HEK293 (cell line): ENCODE measurements at regions not wholly inside any gene's neighbourhood (a gene's known extent, or its start where the extent isn't known, plus 50 kb on each side); places are given as distances from the start of the nearest gene placed in this dataset.

Experiments used
- CTCF ChIA-PET: fragments of 350-600 bp; formaldehyde crosslinking; extraction: SDS; loops from one replicate; lab custom pipeline; 2021; ENCODE audit warnings: antibody characterized with exemption; lab: Yijun Ruan, JAX
- POLR2A ChIA-PET: fragments of 300-600 bp; formaldehyde crosslinking; extraction: SDS; loops from one replicate; lab custom pipeline; 2020; ENCODE audit warnings: antibody characterized with exemption, inconsistent platforms; lab: Yijun Ruan, JAX
- H3K27ac ChIP-seq: fragments of 200-500 bp; sonication (Bioruptor generic); 2 replicates; pipeline ENCODE4 v1.5.1; 2014; ENCODE audit warnings: low read depth, low read length, control low read depth, inconsistent platforms; ENCODE audit errors: extremely low read depth
- H3K36me3 ChIP-seq, 2 experiments: fragments of 200-500 bp in 1 of 2; sonication (Bioruptor generic) in 1 of 2; 1 replicate in 1 of 2; 2 replicates in 1 of 2; pipeline ENCODE4 v1.5.1; 2014 to 2017; ENCODE audit warnings: inconsistent platforms in 2 of 2, low read length in 2 of 2; ENCODE audit not compliant: control insufficient read depth in 2 of 2, insufficient read depth in 1 of 2
- H3K4me1 ChIP-seq: fragments of 200-500 bp; sonication (Bioruptor generic); 2 replicates; pipeline ENCODE4 v1.5.1; 2014; ENCODE audit warnings: mild to moderate bottlenecking, low read length, inconsistent platforms; ENCODE audit not compliant: control insufficient read depth, insufficient read depth
- H3K4me3 ChIP-seq: 2 replicates; pipeline ENCODE4 v1.5.1; 2011; ENCODE audit warnings: low read depth, mild to moderate bottlenecking, control low read depth, low read length, moderate library complexity
- H3K9me3 ChIP-seq: fragments of 200-500 bp; sonication (Bioruptor generic); 2 replicates; pipeline ENCODE4 v1.5.1; 2014; ENCODE audit warnings: low read depth, low read length, inconsistent platforms; ENCODE audit not compliant: control insufficient read depth, insufficient read depth
- HIC1 ChIP-seq: fragments of 450-650 bp; formaldehyde crosslinking; IDR thresholded peaks from 2 replicates; pipeline ENCODE4 v1.5.1; 2016; ENCODE audit warnings: missing biosample characterization, missing genetic modification characterization
- MEIS1 ChIP-seq: sonication (generic); formaldehyde crosslinking; IDR thresholded peaks from 2 replicates; pipeline ENCODE4 v1.8.1; 2022; ENCODE audit warnings: missing genetic modification reagents, mild to moderate bottlenecking, borderline replicate concordance
- PATZ1 ChIP-seq: fragments of 450-650 bp; formaldehyde crosslinking; IDR thresholded peaks from 2 replicates; pipeline ENCODE4 v1.5.1; 2016; ENCODE audit warnings: missing biosample characterization, missing genetic modification characterization
- TRIM28 ChIP-seq: IDR thresholded peaks from 2 replicates; pipeline ENCODE4 v1.6.1; 2011; ENCODE audit warnings: low read length, control low read depth, borderline replicate concordance
- ZBTB1 ChIP-seq: fragments of 450-650 bp; formaldehyde crosslinking; IDR thresholded peaks from 2 replicates; pipeline ENCODE4 v1.5.1; 2016; ENCODE audit warnings: missing biosample characterization, missing genetic modification characterization
- ZNF221 ChIP-seq: fragments of 450-650 bp; formaldehyde crosslinking; IDR thresholded peaks from 2 replicates; pipeline ENCODE4 v1.5.1; 2017; ENCODE audit warnings: missing biosample characterization, missing genetic modification characterization, borderline replicate concordance
- ZNF302 ChIP-seq: fragments of 450-650 bp; formaldehyde crosslinking; IDR thresholded peaks from 2 replicates; pipeline ENCODE4 v1.5.1; 2016; ENCODE audit warnings: missing biosample characterization, missing genetic modification characterization, low read depth
- ZNF391 ChIP-seq: fragments of 450-650 bp; formaldehyde crosslinking; IDR thresholded peaks from 2 replicates; pipeline ENCODE4 v1.5.1; 2016; ENCODE audit warnings: low read depth, missing biosample characterization, missing genetic modification characterization, borderline replicate concordance
- ZNF521 ChIP-seq: fragments of 450-650 bp; formaldehyde crosslinking; IDR thresholded peaks from 2 replicates; pipeline ENCODE4 v1.5.1; 2017; ENCODE audit warnings: missing biosample characterization, mild to moderate bottlenecking, missing genetic modification characterization
- ZNF555 ChIP-seq: fragments of 450-650 bp; formaldehyde crosslinking; conservative IDR thresholded peaks from 2 replicates; pipeline ENCODE4 v1.5.1; 2017; ENCODE audit warnings: missing biosample characterization, mild to moderate bottlenecking, missing genetic modification characterization, inconsistent platforms
- ZNF664 ChIP-seq: fragments of 450-650 bp; formaldehyde crosslinking; IDR thresholded peaks from 2 replicates; pipeline ENCODE4 v1.5.1; 2016; ENCODE audit warnings: missing biosample characterization, missing genetic modification characterization
- ZNF707 ChIP-seq: fragments of 450-650 bp; formaldehyde crosslinking; IDR thresholded peaks from 2 replicates; pipeline ENCODE4 v1.5.1; 2016; ENCODE audit warnings: missing biosample characterization, missing genetic modification characterization
- ZNF843 ChIP-seq: fragments of 450-650 bp; formaldehyde crosslinking; IDR thresholded peaks from 2 replicates; pipeline ENCODE4 v1.5.1; 2016; ENCODE audit warnings: missing biosample characterization, missing genetic modification characterization
- TF ChIP-seq, protein P1 (sequence below): fragments of 450-650 bp; formaldehyde crosslinking; IDR thresholded peaks from 2 replicates; pipeline ENCODE4 v1.5.1; 2016; ENCODE audit warnings: missing biosample characterization, missing genetic modification characterization
- TF ChIP-seq, protein P2 (sequence below): fragments of 450-650 bp; formaldehyde crosslinking; IDR thresholded peaks from 2 replicates; pipeline ENCODE4 v1.5.1; 2016; ENCODE audit warnings: missing biosample characterization, missing genetic modification characterization, low read depth

DNA sequence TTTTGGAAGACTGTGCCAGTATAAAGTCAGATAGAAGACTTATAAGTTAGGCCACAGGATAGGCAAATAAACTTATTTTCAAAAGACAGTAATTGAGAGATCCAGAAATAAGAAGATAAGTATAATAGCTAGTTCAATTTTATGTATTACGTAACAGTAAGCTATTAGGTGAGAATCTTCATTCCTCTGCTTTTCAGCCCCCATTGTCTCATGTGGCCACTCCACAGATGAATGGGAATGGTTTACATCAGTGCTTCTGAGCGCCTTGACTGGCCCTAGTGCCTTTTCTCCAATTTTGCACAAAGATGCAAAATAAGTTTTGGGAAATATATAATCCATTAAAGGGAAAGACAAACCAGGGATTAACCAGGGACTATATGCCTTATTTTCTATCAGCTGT is 550.5 kb downstream of the MMUT start (continued):
- TF ChIP-seq ZNF843 (tag by site-specific recombination): no peak

DNA sequence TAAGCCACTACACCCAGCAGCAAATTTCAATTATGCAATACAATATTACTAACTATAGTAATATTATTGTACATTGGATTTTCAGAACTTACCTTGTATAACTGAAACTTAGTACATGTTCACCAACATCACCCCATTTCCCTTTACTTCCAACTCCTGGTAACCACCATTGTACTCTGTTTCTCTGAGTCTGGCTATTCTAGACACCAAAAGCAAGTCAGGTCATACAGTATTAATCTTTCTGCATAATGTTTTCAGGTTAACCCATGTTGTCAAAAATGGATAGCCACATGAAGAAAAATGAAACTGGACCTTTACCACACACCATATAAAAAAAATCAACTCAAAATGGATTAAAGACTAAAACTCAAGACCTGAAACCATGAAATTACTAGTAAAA is 558.2 kb downstream of the MMUT start:
- Histone ChIP-seq H3K27ac (no peak overlapping the region), H3K36me3 (no peaks in the 10 kb centered on the region), H3K9me3 (no peaks in the 10 kb centered on the region), H3K4me1 (no peaks in the 10 kb centered on the region), H3K4me3 (no peak overlapping the region)
- ChIA-PET CTCF (no interaction called here), POLR2A (no interaction called here)
- TF ChIP-seq ZNF707 (tag by site-specific recombination): no peak
- TF ChIP-seq, protein P1, sequence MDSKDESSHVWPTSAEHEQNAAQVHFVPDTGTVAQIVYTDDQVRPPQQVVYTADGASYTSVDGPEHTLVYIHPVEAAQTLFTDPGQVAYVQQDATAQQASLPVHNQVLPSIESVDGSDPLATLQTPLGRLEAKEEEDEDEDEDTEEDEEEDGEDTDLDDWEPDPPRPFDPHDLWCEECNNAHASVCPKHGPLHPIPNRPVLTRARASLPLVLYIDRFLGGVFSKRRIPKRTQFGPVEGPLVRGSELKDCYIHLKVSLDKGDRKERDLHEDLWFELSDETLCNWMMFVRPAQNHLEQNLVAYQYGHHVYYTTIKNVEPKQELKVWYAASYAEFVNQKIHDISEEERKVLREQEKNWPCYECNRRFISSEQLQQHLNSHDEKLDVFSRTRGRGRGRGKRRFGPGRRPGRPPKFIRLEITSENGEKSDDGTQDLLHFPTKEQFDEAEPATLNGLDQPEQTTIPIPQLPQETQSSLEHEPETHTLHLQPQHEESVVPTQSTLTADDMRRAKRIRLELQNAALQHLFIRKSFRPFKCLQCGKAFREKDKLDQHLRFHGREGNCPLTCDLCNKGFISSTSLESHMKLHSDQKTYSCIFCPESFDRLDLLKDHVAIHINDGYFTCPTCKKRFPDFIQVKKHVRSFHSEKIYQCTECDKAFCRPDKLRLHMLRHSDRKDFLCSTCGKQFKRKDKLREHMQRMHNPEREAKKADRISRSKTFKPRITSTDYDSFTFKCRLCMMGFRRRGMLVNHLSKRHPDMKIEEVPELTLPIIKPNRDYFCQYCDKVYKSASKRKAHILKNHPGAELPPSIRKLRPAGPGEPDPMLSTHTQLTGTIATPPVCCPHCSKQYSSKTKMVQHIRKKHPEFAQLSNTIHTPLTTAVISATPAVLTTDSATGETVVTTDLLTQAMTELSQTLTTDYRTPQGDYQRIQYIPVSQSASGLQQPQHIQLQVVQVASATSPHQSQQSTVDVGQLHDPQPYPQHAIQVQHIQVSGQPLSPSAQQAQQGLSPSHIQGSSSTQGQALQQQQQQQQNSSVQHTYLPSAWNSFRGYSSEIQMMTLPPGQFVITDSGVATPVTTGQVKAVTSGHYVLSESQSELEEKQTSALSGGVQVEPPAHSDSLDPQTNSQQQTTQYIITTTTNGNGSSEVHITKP (tag by site-specific recombination): no peak
- no peak for TF ChIP-seq ZNF521 (tag by site-specific recombination)
- no peak for TF ChIP-seq TRIM28
- no peak for TF ChIP-seq MEIS1
- no peak for TF ChIP-seq PATZ1 (tag by site-specific recombination)
- TF ChIP-seq ZNF391 (tag by site-specific recombination): no peak

GRCh38 chr6:48894469-48894868 is 568.6 kb downstream of the MMUT start:
- Histone ChIP-seq H3K4me3 (no peak overlapping the region), H3K27ac (no peak overlapping the region), H3K4me1 (no peaks in the 10 kb centered on the region), H3K36me3 (no peaks in the 10 kb centered on the region), H3K9me3 (no peaks in the 10 kb centered on the region)
- ChIA-PET POLR2A (no interaction called here), CTCF (no interaction called here)
- TF ChIP-seq HIC1 (tag by site-specific recombination) (no peak), ZNF221 (tag by site-specific recombination) (no peak), ZNF302 (tag by site-specific recombination) (no peak), ZNF664 (no peak), ZNF555 (tag by site-specific recombination) (no peak), ZBTB1 (tag by site-specific recombination) (no peak)
- TF ChIP-seq, protein P2, sequence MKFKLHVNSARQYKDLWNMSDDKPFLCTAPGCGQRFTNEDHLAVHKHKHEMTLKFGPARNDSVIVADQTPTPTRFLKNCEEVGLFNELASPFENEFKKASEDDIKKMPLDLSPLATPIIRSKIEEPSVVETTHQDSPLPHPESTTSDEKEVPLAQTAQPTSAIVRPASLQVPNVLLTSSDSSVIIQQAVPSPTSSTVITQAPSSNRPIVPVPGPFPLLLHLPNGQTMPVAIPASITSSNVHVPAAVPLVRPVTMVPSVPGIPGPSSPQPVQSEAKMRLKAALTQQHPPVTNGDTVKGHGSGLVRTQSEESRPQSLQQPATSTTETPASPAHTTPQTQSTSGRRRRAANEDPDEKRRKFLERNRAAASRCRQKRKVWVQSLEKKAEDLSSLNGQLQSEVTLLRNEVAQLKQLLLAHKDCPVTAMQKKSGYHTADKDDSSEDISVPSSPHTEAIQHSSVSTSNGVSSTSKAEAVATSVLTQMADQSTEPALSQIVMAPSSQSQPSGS (tag by site-specific recombination): peak; percentile 85
